Esophagus mucosa (tissue), 1 donor: ENCODE measurements at regions not wholly inside any gene's neighbourhood (a gene's known extent, or its start where the extent isn't known, plus 50 kb on each side); places are given as distances from the start of the nearest gene placed in this dataset.

Experiments used
- ATAC-seq: fragments of 200-7000 bp; cut with Tn5 transposase; one replicate; pipeline ENCODE4 v1.9.1; 2020
- donor health status: DM: yes; HTN: yes; CAD: no.

DNA sequence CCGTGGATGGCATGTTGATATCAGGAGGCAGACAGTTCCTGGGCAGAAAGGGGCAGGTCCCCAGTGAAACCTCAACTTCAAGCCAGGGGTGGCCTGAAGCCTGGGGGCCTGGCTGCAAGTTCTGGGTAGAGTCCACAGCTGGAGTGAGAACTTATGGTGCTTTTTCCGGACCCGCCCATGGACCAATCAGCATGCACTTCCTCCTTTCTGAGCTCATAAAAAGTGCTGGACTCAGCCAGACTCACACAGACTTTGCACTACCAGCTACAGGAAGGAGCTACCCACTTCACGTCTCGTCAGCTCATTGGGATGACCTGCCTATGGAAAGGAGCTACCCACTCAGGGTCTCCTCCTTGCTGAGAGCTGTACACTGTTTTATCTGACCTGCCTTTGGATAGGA, 183.1 kb upstream of the MC4R start:
- ATAC-seq, result no peak

DNA sequence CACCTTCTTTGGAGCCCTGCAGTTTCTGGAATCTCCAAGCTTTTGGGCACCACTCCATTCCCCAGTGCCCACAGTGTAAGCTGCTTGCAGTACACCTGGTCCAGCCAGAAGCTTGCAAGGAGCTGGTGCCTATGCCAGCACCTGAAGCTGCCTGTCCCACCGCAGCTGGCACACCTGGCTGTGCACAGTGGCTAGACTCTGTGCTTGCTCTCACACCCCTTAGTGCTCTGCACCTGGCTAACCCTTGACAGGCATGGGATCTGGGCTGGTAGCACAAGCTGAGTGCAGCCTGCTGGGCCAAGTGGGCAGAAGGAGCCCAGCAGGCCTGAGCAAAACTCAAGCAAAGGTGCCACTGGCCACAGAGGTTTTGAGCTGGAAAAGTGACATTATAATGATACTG, 183.8 kb upstream of the MC4R start:
- no peak for ATAC-seq

DNA sequence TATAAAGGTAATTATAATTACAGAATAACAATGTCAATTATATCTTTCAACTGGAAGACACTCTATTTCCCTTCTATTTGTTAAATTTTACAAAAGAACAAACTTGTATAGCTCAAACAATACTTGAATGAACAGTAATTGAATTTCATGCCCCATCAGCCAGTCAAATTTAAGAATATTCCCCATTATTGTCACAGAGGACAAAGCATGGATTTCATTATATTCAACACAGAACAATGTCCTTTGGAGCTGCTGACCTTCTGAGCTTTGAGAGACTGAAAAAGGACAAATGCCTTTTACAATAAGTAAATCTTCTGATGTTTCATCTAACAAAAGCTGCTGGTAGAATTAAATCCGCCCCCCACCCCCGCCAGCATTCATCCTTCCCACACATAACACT, 187.5 kb upstream of the MC4R start:
- no peak for ATAC-seq

DNA sequence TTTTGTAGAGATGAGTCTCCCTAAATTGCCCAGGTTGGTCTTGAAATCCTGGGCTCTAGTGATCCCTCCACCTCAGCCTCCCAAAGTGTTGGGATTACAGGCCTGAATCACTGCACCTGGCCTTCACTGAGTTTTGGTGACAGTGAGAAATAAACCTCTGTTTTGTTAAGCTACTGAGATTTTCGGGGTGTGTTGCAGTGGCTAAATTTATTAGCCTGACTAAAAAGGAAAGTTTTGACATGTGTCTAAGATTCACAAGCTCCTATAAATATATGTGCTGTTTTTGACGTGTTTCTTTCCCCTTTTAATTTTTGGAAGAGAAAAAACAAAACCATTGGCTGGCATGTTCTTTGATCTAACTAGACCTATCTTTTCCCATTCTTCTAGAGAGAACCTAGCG, 190.5 kb upstream of the MC4R start:
- no peak for ATAC-seq

DNA sequence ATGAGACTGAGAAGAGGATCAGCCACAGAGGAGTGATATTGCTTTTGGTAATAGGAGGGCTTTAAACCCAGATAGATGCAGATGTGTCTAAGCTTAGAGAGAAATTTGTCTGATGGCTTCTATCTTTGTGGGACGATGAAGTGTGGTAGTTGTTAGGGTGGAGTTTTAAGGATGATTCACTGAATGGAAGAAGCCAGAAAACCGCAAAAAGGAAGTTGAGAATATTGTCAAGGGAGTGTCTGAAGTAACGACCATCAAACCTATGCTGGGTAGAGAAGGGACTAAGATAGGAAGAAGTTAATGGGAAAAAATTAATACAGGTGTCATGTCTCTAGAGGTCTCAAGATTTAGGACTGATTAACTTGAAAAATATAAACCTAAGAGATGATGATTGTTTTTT, 195.6 kb upstream of the MC4R start:
- ATAC-seq, result no peak

DNA sequence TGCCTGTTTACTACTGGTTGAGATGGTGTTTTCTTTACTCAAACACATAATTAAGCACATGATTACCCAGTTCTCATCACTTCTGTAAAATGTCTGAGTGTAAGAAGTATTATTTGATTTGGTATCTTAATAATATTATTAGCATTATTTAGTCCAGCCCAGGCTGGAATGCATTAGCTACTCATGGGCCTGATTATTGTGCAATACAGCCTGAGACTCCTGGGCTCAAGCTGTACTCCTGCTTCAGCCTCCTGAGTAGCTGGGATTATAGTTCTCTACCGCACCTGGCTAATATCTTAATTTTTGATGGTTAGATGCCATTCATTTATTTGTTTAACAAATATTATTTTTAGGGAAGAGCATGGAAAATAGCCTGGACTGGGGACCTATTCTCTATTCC, 197.6 kb upstream of the MC4R start:
- ATAC-seq, result no peak

DNA sequence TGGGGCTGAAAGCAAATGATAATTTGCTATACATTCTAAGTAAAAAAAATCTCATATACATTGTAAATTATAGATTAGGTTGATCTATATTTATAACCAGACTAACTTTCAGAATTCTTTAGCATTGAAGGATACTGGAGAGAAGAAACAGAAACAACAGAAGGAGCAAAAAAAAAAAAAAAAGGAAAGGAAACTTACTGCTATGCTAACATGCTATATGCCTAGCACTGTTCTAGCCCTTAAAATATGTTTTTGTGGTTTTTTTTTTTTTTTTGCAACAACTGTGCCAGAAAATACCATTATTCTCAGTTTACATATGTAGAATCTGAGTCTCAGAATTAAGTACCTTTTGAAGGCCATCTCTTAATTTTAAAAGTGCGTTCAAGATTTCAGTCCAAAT, 204.9 kb upstream of the MC4R start:
- ATAC-seq, result no peak

DNA sequence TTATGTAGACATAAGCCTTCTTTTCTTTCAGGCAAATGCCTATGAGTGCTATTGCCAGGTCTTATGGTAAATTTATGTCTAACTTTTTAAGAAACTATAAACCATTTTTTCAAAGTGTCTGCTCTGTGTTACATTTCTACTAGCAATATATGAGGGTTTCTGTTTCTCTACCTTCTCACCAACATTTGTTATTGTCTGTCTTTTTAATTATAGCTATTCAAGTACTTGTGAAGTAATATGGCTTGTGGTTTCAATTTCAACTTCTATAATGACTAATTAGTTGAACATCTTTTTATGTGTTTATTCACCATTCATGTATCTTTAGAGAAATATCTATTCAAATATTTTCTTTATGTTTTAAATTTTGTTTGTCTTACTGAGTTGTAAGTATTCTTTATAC, 213.1 kb upstream of the MC4R start:
- no peak for ATAC-seq

DNA sequence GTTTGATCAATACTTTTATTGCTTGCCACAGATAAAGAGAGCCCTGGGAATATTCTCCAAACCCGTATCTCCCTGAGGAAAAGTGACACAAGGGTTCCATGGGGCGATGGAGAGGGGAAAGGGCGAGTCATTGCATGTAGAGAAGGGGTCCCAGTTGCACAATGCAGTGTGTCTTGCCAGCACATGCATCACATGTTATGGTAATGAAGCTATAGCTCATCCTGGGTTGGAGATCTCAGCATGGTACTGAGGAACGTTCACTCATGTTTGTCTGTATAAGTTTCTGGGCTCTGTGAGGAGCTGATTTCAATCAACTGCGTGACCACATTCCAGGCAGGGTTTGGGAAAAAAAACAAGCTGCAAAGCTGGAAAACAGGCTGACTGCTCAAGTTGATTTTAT, 220.7 kb upstream of the MC4R start:
- no peak for ATAC-seq

DNA sequence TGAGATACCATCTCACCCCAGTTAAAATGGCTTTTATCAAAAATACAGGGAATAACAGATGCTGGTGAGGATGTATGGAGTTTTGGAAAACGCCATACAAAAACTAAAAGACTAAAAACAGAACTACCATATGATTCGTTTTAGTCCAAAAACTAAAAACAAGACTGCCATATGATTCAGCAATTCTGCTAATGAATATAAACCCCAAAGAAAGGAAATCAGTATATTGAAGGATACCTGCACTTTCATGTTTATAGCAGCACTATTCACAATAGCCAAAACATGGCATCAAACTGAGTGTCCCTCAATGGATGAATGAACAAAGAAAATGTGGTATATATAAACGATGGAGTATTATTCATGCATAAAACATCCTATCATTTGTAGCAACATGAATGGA, 224.4 kb upstream of the MC4R start:
- ATAC-seq, result no peak

DNA sequence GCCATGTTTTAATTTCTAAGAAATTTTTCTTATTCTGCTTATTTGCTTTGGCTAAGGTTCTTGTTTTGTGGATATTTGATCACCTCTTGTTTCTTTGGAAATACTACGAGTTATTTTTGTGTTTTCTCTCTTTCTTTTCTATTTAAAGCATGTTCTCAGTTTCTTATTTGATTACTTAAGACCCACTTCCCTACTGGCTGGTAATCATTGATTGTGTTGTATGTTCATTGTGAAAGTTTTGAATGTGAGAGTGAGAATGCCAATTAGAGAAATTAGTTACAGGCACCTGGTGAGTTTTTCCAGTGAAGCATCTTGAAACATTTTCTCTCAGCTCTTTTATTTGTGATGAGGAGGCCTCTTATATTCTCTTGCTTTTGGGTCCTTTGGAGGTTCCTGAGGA, 226.7 kb upstream of the MC4R start:
- no peak for ATAC-seq

DNA sequence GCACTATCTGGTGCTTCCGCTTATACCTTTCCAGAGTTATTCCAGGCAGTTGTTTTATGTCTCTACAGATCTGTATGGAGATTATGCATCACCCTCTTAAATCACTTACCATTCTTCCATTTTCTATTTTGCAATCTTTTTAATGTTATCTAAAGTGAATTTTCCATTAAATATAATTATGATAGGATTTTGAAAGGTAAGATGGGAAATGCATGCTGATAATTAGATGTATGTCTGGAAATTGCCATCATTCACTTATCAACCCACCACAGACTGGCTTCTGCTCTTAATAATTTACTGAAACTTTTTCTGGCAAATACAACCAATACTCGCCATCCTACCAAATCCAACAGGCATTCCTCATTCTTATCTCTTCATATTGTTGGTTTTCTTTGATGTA, 227.4 kb upstream of the MC4R start:
- ATAC-seq, result no peak

DNA sequence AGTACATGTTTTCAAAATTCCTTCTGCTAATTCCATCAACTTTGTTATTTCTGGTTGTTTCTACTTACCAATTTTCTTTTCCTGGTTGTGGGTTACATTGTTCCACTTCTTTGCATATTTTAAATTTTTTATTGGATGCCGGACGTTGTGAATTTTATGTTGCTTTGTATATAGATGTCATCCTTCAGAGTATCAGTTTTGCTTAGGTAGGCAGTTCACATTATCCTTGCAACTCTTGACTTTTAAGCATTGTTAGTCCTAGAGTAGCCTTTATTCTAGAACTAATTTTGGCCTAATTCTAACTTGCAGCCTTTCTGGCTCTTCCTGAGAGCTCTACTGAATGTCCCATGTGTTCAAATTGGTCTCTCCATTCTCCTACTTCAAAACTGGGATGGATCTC, 228.7 kb upstream of the MC4R start:
- ATAC-seq, result no peak

DNA sequence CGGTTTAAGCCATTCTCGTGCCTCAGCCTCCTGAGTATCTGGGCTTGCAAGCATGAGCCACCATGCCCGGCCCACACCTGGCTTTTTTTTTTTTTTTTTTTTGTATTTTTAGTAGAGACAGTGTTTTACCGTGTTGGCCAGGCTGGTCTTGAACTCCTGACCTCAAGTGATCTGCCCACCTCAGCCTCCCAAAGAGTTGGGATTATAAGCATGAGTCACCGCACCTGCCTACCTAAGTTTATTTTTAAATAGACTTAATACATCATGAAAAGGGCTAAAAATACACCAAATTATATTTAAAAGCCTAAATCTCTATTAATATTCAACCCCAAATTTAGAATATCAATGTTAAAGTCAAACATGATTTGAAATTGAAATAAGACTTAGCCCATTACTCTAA, 250.8 kb upstream of the MC4R start:
- ATAC-seq, result no peak

DNA sequence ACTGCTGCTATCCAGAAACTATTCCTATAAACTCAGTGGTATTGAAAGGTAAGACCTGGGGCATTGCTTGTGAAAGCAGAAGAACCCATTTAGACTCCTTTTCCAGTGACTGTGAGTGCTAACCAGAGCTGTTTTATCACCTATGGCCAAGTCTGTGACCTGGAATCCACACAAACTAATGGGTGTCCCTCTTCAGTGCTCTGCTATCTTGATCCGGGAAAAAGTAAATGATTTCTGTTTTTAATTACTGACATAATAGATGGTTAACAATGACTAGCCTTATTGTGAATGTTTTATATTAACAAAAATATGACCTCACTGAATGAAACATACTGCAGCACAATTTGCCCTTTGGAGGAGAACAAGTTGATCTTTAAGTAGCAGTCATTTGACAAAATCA, 251.6 kb upstream of the MC4R start:
- no peak for ATAC-seq

DNA sequence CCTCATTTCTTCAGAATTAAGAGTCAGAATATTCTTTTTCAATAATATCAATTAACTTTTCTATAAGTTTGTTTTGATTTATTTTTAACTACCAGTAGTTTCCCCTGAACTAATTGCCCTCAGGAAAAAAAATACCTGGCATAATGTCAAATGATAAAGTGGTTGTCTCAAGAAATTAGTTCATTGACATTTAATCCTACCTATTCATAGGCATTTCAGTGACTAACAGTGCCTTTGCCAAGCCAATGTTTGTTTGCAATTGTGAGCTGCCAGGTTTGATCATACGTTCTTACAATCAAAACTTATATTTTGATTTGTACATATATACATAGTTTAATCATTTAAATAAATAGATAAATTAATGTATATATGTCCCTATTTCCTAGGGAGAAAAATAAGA, 267.3 kb upstream of the MC4R start:
- no peak for ATAC-seq

DNA sequence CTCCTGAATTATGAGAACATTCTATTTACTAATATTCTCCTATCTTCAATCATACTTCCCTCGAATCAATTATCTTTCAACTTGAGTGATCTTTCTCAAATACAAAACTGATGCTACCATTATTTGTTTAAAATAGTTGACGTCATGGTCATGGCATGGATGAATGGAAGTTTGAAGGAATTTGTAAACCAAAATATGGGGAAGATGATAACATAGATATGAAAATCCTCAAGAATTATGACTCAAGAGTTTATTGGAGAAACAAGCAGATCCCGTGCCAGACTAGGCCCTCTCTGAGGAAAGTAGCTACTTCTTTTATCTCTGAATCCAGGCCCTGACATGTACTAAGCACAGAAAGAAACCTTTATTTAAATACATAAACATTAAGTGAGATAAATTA, 270.4 kb upstream of the MC4R start:
- no peak for ATAC-seq

DNA sequence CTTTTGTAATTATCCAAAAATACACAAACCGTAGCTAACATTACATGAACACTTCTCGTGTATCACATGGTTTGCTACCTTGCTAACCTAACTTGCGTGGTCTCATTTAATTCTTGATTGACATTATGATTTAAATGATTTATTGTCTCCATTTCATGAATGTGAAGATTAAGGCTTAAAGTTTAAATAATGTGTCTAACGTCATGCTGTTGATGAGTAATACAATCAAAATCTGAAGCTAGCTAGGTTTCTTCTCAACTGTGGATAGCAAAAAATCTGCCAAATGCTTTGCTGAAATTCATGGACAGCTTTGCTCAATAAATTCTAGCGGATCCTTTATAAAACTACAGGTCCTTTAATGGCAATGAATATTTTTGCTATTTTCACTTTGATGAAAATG, 274.1 kb upstream of the MC4R start:
- ATAC-seq, result no peak

DNA sequence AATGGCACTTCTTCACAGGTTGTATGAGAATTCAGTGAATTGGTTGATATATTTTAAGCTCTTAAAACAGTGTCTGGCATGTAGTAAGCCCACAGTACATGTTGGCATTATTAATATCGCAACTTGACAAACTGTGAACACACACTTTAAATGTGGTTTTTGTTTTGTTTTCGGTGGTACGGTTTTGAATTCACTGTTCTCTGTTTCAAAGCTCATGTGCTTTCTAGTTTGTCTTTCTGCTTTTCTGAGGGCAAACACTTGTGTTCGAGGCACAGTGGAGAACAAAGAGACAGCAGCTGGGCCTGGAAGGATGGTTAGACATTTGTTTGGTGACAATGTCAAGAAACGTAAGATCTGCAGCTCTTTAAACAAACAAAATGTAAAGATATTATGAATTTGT, 276.5 kb upstream of the MC4R start:
- no peak for ATAC-seq

DNA sequence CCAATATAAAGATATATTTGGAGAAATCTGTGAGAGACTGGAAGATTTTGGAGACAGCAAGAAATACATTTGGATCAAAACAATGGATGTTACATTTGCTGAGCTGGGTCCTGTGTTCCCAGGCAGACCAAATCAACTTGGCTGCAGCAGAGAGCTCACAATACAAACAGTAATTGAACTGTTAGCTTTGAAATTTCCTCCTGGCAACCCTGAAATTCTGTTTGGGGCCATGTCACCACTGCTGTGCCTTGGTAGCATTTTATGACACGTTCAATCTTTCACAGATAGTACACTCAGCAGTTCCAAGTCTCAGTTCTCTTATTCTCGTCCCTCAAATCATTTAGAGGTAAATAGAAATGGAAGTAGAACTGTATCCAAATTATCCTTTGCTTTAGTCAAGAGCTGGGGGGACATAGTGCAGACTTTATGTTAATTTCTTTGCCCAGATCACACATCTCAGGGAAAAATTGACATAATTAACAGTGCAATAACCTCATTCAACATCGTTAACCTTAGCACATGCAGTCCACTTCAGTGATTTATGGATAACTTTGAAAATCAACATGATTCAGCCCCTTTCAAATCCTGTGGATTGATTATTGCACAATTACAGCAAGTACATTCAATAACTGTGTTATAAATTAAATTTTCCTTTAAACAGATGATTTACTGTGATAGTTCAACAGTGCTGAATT, 277.4 kb upstream of the MC4R start:
- ATAC-seq, result no peak

DNA sequence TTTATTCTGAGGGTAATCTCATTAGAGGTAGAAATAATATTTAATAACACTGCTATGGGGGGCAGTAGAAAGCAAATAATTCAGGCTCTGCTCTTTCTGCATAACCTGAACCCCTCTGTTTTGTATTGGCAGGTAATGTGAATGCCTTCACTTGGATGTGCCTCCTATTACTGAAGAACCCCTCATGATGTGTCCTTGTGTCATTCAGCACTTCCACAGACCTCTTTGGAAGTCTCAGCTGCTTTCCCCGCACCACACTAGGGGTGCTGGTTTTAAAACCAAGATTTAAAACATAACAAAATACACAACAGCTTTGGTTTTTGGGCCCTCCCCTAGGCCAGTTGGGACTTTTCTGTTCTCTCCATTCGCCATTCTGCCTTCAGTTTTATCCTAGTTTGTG, 281.7 kb upstream of the MC4R start:
- ATAC-seq, result no peak

DNA sequence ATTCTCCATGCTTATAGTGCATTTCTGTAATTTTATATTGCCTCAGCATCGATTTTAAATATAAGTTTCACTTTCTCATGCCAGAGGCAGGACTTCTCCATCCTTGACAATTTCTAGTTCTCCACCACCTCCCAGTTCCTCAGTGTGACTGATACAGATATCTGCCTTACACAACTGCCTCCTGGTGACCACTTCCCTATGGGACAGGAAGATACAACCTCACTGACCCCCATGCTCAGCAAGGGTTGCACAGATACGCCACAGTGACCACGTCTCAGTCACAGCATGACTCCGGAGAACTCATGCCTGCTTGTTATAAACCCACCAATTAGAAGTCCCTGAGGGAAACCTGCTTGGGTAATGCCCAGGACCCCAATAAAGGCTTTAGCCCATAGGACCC, 284.0 kb upstream of the MC4R start:
- no peak for ATAC-seq

DNA sequence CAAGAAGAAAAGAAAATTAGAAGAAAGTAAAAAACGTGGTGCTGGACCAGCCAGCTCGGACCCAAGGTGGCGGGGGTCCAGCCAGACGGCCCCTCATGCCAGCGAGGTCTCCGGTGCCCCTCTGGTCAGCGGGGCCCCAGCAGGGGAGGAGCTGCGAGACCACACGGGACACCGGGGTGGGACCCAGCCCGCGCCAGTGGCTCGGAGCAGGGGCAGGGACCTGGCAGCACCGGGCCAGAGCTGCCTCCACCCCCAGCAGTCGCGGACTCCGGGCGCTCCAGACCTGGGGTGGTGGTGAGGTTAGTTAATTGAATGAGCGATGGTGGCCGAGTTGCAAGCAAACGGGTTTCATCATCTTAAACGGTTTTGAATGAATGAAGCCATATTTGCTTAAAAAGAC, 289.9 kb upstream of the MC4R start:
- ATAC-seq, result no peak

DNA sequence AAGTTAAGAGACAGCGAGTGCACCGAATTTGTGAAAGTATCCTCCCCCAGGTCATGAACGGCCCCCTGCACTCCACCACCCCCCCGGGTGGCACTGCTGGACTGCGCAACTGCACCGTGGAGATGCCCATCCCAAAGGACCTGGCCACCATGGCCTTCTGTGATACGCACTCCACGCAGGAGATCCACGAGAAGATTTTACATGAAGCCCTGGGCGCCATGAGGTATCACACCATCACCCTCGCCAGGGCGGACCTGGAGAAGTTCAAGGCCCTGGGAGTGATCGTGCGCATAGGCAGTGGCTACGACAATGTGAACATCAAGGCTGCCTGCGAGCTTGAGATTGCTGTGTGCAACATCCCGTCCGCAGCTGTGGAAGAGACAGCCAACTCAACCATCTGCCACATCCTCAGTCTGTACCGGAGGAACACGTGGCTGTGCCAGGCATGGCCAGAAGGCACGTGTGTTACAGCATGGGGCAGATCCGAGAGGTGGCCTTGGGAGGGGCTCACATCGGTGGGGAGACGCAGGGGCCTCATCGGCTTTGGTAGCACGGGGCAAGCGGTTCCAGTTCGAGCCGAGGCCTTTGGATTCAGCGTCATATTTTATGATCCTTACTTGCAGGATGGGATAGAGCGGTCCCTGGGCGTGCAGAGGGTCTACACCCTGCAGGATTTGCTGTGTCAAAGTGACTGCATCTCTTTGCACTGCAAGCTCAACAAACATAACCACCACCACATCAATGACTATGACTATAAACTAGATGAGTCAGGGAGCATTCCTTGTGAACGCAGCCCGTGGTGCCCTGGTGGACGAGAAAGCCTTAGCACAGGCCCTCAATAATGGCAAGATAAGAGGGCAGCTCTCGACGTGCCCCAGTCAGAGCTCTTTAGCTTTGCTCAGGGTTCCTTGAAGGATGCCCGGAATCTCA, 290.8 kb upstream of the MC4R start:
- no peak for ATAC-seq

DNA sequence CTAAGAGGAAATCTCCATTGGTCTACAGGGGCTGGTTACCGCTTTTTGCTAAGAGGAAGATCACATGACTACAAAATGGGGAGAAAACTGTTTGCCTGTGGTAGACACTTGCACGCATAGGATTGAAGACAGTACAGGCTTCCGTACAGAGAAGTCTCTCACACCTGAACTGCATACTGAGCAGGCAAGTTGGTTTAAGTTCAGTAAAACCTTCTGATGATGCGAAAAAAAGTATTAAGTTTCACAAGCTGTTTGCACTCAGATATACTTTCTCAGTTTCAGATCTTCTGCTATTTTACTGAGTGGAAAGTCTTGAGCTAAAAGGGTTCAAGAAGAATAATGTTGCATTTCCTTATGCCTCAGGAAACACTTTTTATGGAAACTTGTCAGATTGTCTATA, 292.2 kb upstream of the MC4R start:
- ATAC-seq, result no peak
